ENCODE measurements at regions not wholly inside any gene's neighbourhood (a gene's known extent, or its start where the extent isn't known, plus 50 kb on each side); places are given as distances from the start of the nearest gene placed in this dataset.
A peak's percentile ranks its signal among the peaks of the same experiment; 100 is the strongest.
"Not testable (repeated sequence)": the region's sequence is repeated elsewhere in the genome, so short reads cannot be mapped to it uniquely, and the experiment has no call there.

DNA sequence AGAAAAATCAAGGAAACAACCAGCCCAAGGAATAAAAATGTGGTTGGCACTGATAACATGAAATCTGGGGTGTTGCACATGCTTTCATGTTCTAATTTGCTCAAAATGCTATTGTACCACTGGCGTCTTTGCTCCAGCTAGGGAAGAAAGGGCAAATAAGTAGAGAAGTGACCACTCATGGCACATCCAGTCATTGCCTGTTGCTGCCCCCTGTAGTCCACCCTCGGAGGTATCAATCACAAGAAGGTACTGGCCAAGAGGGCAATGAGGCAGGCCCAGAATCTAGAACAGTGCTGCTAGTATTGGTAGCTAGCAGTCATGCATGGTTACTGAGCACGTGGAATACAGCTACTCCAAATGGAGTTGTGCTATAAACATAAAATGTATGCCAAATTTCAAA, 213.4 kb downstream of the CDCA7 start:
- H3K4me1 ChIP-seq: peaks cover 4 to 6% of the 10 kb centered on the region in 2 donors
- no peaks in the 10 kb centered on the region for H3K36me3 ChIP-seq
- no peaks in the 10 kb centered on the region for H3K27me3 ChIP-seq
- TF ChIP-seq, protein P1, sequence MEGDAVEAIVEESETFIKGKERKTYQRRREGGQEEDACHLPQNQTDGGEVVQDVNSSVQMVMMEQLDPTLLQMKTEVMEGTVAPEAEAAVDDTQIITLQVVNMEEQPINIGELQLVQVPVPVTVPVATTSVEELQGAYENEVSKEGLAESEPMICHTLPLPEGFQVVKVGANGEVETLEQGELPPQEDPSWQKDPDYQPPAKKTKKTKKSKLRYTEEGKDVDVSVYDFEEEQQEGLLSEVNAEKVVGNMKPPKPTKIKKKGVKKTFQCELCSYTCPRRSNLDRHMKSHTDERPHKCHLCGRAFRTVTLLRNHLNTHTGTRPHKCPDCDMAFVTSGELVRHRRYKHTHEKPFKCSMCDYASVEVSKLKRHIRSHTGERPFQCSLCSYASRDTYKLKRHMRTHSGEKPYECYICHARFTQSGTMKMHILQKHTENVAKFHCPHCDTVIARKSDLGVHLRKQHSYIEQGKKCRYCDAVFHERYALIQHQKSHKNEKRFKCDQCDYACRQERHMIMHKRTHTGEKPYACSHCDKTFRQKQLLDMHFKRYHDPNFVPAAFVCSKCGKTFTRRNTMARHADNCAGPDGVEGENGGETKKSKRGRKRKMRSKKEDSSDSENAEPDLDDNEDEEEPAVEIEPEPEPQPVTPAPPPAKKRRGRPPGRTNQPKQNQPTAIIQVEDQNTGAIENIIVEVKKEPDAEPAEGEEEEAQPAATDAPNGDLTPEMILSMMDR (IDR thresholded peaks at IDR 0.05 in 4 of 5, conservative IDR thresholded peaks at IDR 0.05 in 1 of 5): no peak
- no peak for TF ChIP-seq POLR2A (IDR thresholded peaks at IDR 0.05)
- intact Hi-C loops (cut with DNase I; ENCODE audit: low total_unique reads) (no loop called here), in situ Hi-C loops (cut with MboI; ENCODE audit: low sequenced_read_pairs in 4 of 4) (no loop called here)
- no peaks in the 10 kb centered on the region for H3K9me3 ChIP-seq
- DNase-seq (no peak), ATAC-seq (no peak)
- H3K27ac ChIP-seq: no peak overlapping the region
- no peak overlapping the region for H3K4me3 ChIP-seq

DNA sequence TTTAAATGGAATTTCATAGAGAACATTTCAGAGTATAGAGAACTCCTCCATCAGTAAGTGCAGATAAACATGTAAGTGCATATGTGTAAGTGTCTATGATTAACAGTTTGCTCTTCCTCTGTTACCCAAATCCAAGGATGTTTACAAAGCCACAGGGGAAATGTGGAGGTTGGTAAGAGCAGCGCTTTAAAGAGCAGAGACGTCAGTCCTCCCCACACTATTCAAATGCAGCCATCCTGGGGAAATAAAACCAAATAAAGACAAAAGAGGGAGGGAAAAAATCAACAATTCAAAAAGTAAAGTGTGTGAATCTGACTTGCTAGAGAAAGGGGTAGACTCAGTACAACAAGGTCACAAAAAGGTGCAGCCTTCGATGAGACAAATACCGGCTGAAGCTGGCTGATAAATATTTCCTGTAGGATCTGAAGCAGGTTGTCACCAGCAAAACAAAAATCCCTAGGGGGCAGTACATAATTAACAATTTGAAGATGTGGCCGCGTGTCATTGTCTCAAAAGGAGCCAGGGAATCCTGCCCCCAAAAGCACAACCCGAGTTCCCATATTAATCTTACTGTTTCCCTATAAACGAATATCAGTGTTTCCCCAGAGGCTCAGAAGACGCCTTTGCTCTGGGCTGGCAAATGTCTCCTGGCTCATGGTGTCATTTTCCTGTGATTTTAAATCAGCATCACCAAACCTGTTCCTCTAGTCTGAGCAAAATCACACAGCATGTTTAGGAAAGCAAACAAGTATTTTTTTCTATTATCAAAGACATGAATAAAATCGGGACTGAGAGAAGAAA, 216.5 kb downstream of the CDCA7 start:
- peaks cover 4 to 6% of the 10 kb centered on the region in 2 donors for H3K4me1 ChIP-seq
- no peak overlapping the region for H3K27ac ChIP-seq
- in situ Hi-C loops (cut with MboI; ENCODE audit: low sequenced_read_pairs in 4 of 4) (no loop called here), intact Hi-C loops (cut with DNase I; ENCODE audit: low total_unique reads) (loop anchor here (10.0 kb wide), 1 partner anchor 474 kb away; no protein-coding TSS in a partner anchor)
- no peaks in the 10 kb centered on the region for H3K9me3 ChIP-seq
- no peak overlapping the region for H3K4me3 ChIP-seq
- H3K36me3 ChIP-seq: no peaks in the 10 kb centered on the region
- no peaks in the 10 kb centered on the region for H3K27me3 ChIP-seq
- TF ChIP-seq POLR2A (IDR thresholded peaks at IDR 0.05): no peak
- TF ChIP-seq, protein P1 (IDR thresholded peaks at IDR 0.05 in 4 of 5, conservative IDR thresholded peaks at IDR 0.05 in 1 of 5): peak in 3 of 5 experiments; percentile 10 to 57 (median 34)
- ATAC-seq (peak in 1 of 2 donors; percentile 89), DNase-seq (no peak)

DNA sequence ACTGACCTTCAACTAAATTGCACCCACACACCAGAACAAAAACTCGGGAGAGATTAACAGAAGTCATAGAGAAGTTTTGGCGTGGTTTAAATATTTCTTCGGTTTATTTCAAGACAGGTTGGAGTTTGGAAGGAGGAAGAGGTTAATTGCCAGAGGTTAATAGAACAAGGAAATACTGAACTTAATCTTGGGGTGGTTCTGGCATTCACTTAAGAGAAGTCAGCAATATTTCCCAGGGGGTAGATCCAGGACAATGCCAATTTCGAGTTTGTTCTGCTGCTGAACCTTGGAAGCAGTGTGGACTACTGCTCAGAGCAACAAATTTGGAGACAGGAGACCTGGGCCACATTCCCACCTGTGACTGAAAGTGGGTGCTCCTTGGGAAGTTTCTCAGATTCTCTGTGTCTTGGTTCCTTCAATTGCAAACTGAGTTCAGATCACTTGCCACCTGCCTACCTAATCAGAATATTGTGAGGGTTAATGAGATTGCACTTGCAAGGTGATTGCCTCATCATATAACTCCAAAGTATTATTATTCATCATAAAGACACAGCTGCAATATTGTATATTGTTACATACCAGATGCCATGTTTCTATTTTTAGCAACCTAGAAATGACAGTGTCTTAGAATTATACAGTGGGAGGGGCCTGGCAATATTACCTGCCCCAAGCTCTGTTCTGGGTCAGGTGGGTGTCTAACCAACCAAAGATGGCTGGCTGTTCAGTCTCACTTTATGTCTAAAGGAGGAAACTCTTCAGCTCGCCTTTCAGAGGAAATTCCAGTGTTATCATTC, 217.4 kb downstream of the CDCA7 start:
- H3K9me3 ChIP-seq: no peaks in the 10 kb centered on the region
- DNase-seq: no peak
- intact Hi-C loops (cut with DNase I; ENCODE audit: low total_unique reads) (loop anchor here (10.0 kb wide), 1 partner anchor 473 kb away; no protein-coding TSS in a partner anchor), in situ Hi-C loops (cut with MboI; ENCODE audit: low sequenced_read_pairs in 4 of 4) (no loop called here)
- no peaks in the 10 kb centered on the region for H3K27me3 ChIP-seq
- no peak for ATAC-seq
- H3K36me3 ChIP-seq: no peaks in the 10 kb centered on the region
- H3K4me1 ChIP-seq: peaks cover 4 to 6% of the 10 kb centered on the region in 2 donors
- H3K4me3 ChIP-seq: no peak overlapping the region
- TF ChIP-seq, protein P1 (IDR thresholded peaks at IDR 0.05 in 4 of 5, conservative IDR thresholded peaks at IDR 0.05 in 1 of 5): no peak
- TF ChIP-seq POLR2A (IDR thresholded peaks at IDR 0.05): no peak
- no peak overlapping the region for H3K27ac ChIP-seq

DNA sequence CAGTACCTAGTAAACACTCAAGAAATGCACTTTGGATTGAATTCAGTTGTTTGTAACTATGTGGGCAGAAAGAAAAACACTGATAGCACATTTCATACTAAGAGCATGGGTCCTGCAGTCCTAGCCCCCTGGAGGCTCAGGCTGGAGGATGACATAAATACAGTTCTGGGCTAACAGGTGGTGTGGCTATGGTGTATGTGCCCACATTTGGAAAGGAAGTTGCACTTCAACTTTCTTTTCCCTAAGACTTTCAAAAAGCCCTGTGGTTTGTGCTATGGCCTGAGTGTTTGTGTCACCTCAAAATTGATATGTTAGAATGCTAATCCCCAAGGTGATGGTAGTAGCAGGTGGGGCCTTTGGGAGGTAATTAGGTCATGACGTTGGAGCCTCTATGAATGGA, 218.2 kb downstream of the CDCA7 start:
- ATAC-seq: no peak
- intact Hi-C loops (cut with DNase I; ENCODE audit: low total_unique reads): loop anchor here (10.0 kb wide), 1 partner anchor 472 kb away; no protein-coding TSS in a partner anchor
- in situ Hi-C loops (cut with MboI; ENCODE audit: low sequenced_read_pairs in 4 of 4): no loop called here

DNA sequence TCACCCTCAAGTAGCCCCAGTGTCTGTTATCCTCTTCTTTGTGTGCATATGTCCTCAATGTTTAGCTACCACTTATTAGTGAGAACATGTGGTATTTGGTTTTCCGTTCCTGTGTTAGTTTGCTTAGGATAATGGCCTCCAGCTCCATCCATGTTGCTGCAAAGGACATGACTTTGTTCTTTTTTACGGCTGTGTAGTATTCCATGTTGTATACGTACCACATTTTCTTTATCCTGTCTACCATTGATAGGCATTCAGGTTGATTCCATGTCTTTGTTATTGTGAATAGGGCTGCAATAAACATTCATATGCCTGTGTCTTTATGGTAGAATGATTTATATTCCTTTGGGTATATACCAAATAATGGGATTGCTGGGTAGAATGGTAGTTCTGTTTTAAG, 219.1 kb downstream of the CDCA7 start:
- intact Hi-C loops (cut with DNase I; ENCODE audit: low total_unique reads): loop anchor here (10.0 kb wide), 1 partner anchor 471 kb away; no protein-coding TSS in a partner anchor
- ATAC-seq; H3K9me3 ChIP-seq; in situ Hi-C loops (cut with MboI; ENCODE audit: low sequenced_read_pairs in 4 of 4); H3K4me3 ChIP-seq; H3K27me3 ChIP-seq; H3K27ac ChIP-seq; H3K4me1 ChIP-seq; H3K36me3 ChIP-seq; DNase-seq: not testable (repeated sequence)

More for the DNA sequence above, 218.2 kb downstream of the CDCA7 start:
- H3K27me3 ChIP-seq: no peaks in the 10 kb centered on the region
- no peak for DNase-seq
- no peak overlapping the region for H3K27ac ChIP-seq
- peaks cover 4 to 6% of the 10 kb centered on the region in 2 donors for H3K4me1 ChIP-seq
- no peaks in the 10 kb centered on the region for H3K36me3 ChIP-seq
- no peak overlapping the region for H3K4me3 ChIP-seq
- no peaks in the 10 kb centered on the region for H3K9me3 ChIP-seq
- TF ChIP-seq POLR2A (IDR thresholded peaks at IDR 0.05): no peak
